ENCODE measurements at regions not wholly inside any gene's neighbourhood (a gene's known extent, or its start where the extent isn't known, plus 50 kb on each side); places are given as distances from the start of the nearest gene placed in this dataset.

- DNase-seq (ENCODE audit: low spot score): no peak
- no peak for ATAC-seq (ENCODE audit: low FRiP score)
- no peak for TF ChIP-seq CTCF (IDR thresholded peaks at IDR 0.05)
Measured at GRCh38 chr18:54774981-54775665, 53.2 kb upstream of the RAB27B start.

- no peak for DNase-seq (ENCODE audit: low spot score)
- no peak for ATAC-seq (ENCODE audit: low FRiP score)
- TF ChIP-seq CTCF (IDR thresholded peaks at IDR 0.05): no peak
Measured at GRCh38 chr18:54775686-54776085, 52.6 kb upstream of the RAB27B start.

GRCh38 chr18:54776282-54776977, 51.8 kb upstream of the RAB27B start:
- peak; percentile 93 for ATAC-seq (ENCODE audit: low FRiP score)
- DNase-seq (ENCODE audit: low spot score): no peak
- no peak for TF ChIP-seq CTCF (IDR thresholded peaks at IDR 0.05)

- no peak for ATAC-seq (ENCODE audit: low FRiP score)
- DNase-seq (ENCODE audit: low spot score): no peak
- TF ChIP-seq CTCF (IDR thresholded peaks at IDR 0.05): no peak
Measured at GRCh38 chr18:54777118-54777791, 51.0 kb upstream of the RAB27B start.

GRCh38 chr18:54777989-54778388, 50.3 kb upstream of the RAB27B start:
- no peak for DNase-seq (ENCODE audit: low spot score)
- TF ChIP-seq CTCF (IDR thresholded peaks at IDR 0.05): no peak
- ATAC-seq (ENCODE audit: low FRiP score): no peak
